ENCODE measurements at regions not wholly inside any gene's neighbourhood (a gene's known extent, or its start where the extent isn't known, plus 50 kb on each side); places are given as distances from the start of the nearest gene placed in this dataset.

DNA sequence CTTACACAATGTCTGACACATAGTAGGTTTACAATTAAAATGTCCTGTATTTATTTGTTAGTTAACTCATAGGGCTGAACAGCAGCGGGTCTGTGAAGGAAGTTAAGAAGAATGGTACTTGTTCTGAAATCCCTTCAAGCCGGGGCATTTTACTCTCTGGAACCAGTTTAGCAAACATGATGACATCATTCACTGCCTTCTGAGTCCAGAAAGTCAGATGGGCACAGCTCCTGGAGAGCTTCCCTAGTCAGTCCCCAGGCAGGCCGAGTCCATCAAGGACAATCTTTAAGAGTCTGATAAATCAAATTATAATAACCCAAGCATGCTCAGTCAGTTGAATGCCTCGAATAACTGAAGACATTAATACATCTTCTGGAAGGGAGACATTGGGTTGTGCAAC, 125.4 kb upstream of the DAB1 start:
- TF ChIP-seq, protein P1, sequence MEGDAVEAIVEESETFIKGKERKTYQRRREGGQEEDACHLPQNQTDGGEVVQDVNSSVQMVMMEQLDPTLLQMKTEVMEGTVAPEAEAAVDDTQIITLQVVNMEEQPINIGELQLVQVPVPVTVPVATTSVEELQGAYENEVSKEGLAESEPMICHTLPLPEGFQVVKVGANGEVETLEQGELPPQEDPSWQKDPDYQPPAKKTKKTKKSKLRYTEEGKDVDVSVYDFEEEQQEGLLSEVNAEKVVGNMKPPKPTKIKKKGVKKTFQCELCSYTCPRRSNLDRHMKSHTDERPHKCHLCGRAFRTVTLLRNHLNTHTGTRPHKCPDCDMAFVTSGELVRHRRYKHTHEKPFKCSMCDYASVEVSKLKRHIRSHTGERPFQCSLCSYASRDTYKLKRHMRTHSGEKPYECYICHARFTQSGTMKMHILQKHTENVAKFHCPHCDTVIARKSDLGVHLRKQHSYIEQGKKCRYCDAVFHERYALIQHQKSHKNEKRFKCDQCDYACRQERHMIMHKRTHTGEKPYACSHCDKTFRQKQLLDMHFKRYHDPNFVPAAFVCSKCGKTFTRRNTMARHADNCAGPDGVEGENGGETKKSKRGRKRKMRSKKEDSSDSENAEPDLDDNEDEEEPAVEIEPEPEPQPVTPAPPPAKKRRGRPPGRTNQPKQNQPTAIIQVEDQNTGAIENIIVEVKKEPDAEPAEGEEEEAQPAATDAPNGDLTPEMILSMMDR (conservative IDR thresholded peaks at IDR 0.05; ENCODE audit: low read depth, low read length), result no peak
- no peak for TF ChIP-seq EZH2 (IDR thresholded peaks at IDR 0.05; ENCODE audit: borderline replicate concordance, low read depth, low read length, poor library complexity, severe bottlenecking)
